Lung (tissue), 11 donors: ENCODE measurements at regions not wholly inside any gene's neighbourhood (a gene's known extent, or its start where the extent isn't known, plus 50 kb on each side); places are given as distances from the start of the nearest gene placed in this dataset.

Experiments
- ATAC-seq: fragments of 200-7000 bp; cut with Tn5 transposase; one replicate; pipeline ENCODE4 v1.9.1; 2020; ENCODE audit warnings: moderate number of reproducible peaks; ENCODE audit not compliant: insufficient read depth, low FRiP score
- DNase-seq, 3 donors: peaks; one replicate each; pipeline ENCODE4 v3.0.0-alpha.2; 2013 to 2017
- H3K27ac ChIP-seq, 2 donors: one replicate each; pipeline ENCODE4 v1.5.1; 2013; ENCODE audit warnings: mild to moderate bottlenecking in 2 of 2, moderate library complexity in 2 of 2, control low read depth in 1 of 2, inconsistent platforms in 1 of 2, low read depth in 1 of 2, low read length in 1 of 2
- H3K27me3 ChIP-seq, 3 donors: one replicate each; pipeline ENCODE4 v1.5.1; 2013; ENCODE audit warnings: low read length in 2 of 3; ENCODE audit not compliant: control insufficient read depth in 3 of 3, insufficient read depth in 3 of 3
- H3K36me3 ChIP-seq, 4 donors: one replicate each; pipeline ENCODE4 v1.5.1; 2013; ENCODE audit warnings: low read length in 4 of 4, mild to moderate bottlenecking in 1 of 4, moderate library complexity in 1 of 4; ENCODE audit not compliant: control insufficient read depth in 4 of 4, insufficient read depth in 4 of 4
- H3K4me1 ChIP-seq, 5 donors: one replicate each; pipeline ENCODE4 v1.5.1; 2013; ENCODE audit warnings: low read length in 5 of 5, mild to moderate bottlenecking in 2 of 5, moderate library complexity in 1 of 5; ENCODE audit not compliant: control insufficient read depth in 5 of 5, insufficient read depth in 5 of 5
- H3K4me3 ChIP-seq: one replicate; pipeline ENCODE4 v1.5.1; 2013; ENCODE audit warnings: mild to moderate bottlenecking, control low read depth, moderate library complexity
- H3K9ac ChIP-seq, 2 donors: one replicate each; pipeline ENCODE4 v1.5.1; 2013; ENCODE audit warnings: low read length in 2 of 2, control low read depth in 1 of 2; ENCODE audit not compliant: insufficient read depth in 1 of 2
- H3K9me3 ChIP-seq, 4 donors: one replicate each; pipeline ENCODE4 v1.5.1; 2013; ENCODE audit warnings: low read length in 3 of 4, mild to moderate bottlenecking in 1 of 4, moderate library complexity in 1 of 4; ENCODE audit not compliant: control insufficient read depth in 4 of 4, insufficient read depth in 3 of 4
- CTCF ChIP-seq: IDR thresholded peaks from 2 replicates; pipeline ENCODE4 v1.5.1; 2012; ENCODE audit warnings: mild to moderate bottlenecking; ENCODE audit errors: control extremely low read depth, extremely low read depth
- WGBS, 2 donors: extraction: QIAGEN DNeasy Blood & Tissue Kit; methylation state at CpG; one replicate each; pipeline ENCODE4 v1.1.7; 2013; 5-methylcytosine and 5-hydroxymethylcytosine counted together
- donor health status: control.
- donor health status: control.
- donor health status: Bipolar disorder and iron deficiency.
- donor health status: healthy.
- donor health status: DM: yes; HTN: yes; CAD: no.

GRCh38 chr18:22005191-22005841 is 164.1 kb upstream of the GATA6 start:
- no peak overlapping the region for H3K9ac ChIP-seq
- no peaks in the 10 kb centered on the region for H3K36me3 ChIP-seq
- no peak overlapping the region for H3K27ac ChIP-seq
- H3K9me3 ChIP-seq, result peaks cover 0 to 5% (median 2%) of the 10 kb centered on the region in 4 donors
- 63 to 64% methylated on average over 4 of the region's 4 CpGs for WGBS, 2 donors
- H3K4me3 ChIP-seq, result no peak overlapping the region
- no peak for TF ChIP-seq CTCF
- peaks cover 0 to 21% (median 0%) of the 10 kb centered on the region in 5 donors for H3K4me1 ChIP-seq
- DNase-seq (peak; percentile 75 to 94 (median 87)), ATAC-seq (no peak)
- H3K27me3 ChIP-seq, result no peaks in the 10 kb centered on the region

- peaks cover 0 to 5% (median 2%) of the 10 kb centered on the region in 4 donors for H3K9me3 ChIP-seq
- H3K4me1 ChIP-seq, result peaks cover 0 to 21% (median 0%) of the 10 kb centered on the region in 5 donors
- ATAC-seq (no peak), DNase-seq (peak in 1 of 3 donors; percentile 8)
- no peak overlapping the region for H3K27ac ChIP-seq
- WGBS, 2 donors, result 86 to 88% methylated on average over 2 of the region's 2 CpGs
- TF ChIP-seq CTCF, result no peak
- no peak overlapping the region for H3K9ac ChIP-seq
- no peaks in the 10 kb centered on the region for H3K36me3 ChIP-seq
- H3K27me3 ChIP-seq, result no peaks in the 10 kb centered on the region
- H3K4me3 ChIP-seq, result no peak overlapping the region
These were observed 162.9 kb upstream of the GATA6 start for GRCh38 chr18:22006458-22006857.

GRCh38 chr18:22009242-22009641 is 160.1 kb upstream of the GATA6 start:
- Histone ChIP-seq H3K9ac (no peak overlapping the region), H3K36me3 (no peaks in the 10 kb centered on the region), H3K9me3 (peaks cover 0 to 10% (median 5%) of the 10 kb centered on the region in 4 donors), H3K4me3 (no peak overlapping the region), H3K27ac (no peak overlapping the region), H3K4me1 (peaks cover 0 to 21% (median 0%) of the 10 kb centered on the region in 5 donors), H3K27me3 (no peaks in the 10 kb centered on the region)
- ATAC-seq (no peak), DNase-seq (no peak)
- no peak for TF ChIP-seq CTCF

- Histone ChIP-seq H3K36me3 (no peaks in the 10 kb centered on the region), H3K9me3 (peaks cover 0 to 10% (median 5%) of the 10 kb centered on the region in 4 donors), H3K9ac (no peak overlapping the region), H3K4me3 (no peak overlapping the region), H3K27ac (no peak overlapping the region), H3K4me1 (no peaks in the 10 kb centered on the region), H3K27me3 (no peaks in the 10 kb centered on the region)
- no peak for TF ChIP-seq CTCF
- DNase-seq, result no peak
- ATAC-seq, result no peak
- WGBS, 2 donors, result 94 to 96% methylated on average over 1 of the region's 1 CpG
These were observed 155.4 kb upstream of the GATA6 start for GRCh38 chr18:22013993-22014392.
